ENCODE measurements at regions not wholly inside any gene's neighbourhood (a gene's known extent, or its start where the extent isn't known, plus 50 kb on each side); places are given as distances from the start of the nearest gene placed in this dataset.

- DNase-seq = no peak
Observed at GRCh38 chr2:8309131-8309530, 372.7 kb upstream of the ID2 start.

DNA sequence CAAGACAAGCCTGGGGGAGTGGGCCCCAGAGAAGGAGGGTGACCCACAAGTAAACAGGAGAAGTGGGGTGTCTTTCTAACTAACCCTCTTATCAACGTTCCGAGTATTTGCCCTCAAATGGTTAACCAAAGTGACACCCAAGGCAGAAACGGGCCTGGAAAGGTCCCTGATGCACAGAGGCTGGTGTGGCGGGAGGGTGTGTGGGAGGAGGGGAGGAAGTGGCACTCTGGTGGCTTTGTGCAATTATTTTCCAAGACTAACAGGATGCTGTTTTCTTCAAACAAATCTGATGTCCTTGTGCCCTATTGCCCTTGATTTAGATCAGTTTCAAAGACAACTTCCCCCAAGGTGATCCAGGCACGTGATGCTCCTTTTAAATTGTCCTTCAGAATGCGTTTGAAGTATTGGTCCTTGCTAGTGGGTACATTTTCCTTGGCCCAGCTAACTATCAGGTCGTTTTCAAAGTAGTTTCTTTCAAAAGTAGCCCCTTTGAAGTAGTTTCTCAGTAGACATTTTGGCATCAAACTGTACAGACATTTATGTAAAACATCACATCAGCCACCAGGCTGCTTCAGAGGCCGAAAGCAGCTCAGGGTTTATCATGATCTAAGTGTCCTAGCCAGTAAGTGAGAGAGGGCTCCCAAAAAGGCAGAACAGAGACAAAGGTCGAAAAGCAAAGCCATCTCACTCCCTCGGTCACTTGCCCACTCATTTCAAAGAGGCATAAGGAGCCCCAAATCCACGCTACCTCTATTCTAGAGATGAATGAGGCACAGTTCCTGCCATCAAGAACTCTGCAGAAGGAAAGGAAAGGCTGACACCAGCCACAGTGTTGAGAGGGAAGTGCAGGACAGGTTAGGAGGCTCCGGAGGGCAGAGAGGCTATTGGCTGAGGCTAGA, 371.1 kb upstream of the ID2 start:
- no peak for DNase-seq

GRCh38 chr2:8312221-8312620, 369.6 kb upstream of the ID2 start:
- DNase-seq = no peak

GRCh38 chr2:8312861-8313830, 368.7 kb upstream of the ID2 start:
- DNase-seq = no peak

GRCh38 chr2:8314063-8314462, 367.8 kb upstream of the ID2 start:
- DNase-seq = no peak

GRCh38 chr2:8315531-8316165, 366.2 kb upstream of the ID2 start:
- DNase-seq = no peak

- no peak for DNase-seq
Observed at GRCh38 chr2:8316356-8316755, 365.5 kb upstream of the ID2 start.

- no peak for DNase-seq
Observed at GRCh38 chr2:8317418-8317817, 364.4 kb upstream of the ID2 start.

GRCh38 chr2:8319219-8319618, 362.6 kb upstream of the ID2 start:
- DNase-seq = no peak

- no peak for DNase-seq
Observed at GRCh38 chr2:8320311-8321066, 361.4 kb upstream of the ID2 start.

- DNase-seq = no peak
Observed at GRCh38 chr2:8322634-8323033, 359.2 kb upstream of the ID2 start.

DNA sequence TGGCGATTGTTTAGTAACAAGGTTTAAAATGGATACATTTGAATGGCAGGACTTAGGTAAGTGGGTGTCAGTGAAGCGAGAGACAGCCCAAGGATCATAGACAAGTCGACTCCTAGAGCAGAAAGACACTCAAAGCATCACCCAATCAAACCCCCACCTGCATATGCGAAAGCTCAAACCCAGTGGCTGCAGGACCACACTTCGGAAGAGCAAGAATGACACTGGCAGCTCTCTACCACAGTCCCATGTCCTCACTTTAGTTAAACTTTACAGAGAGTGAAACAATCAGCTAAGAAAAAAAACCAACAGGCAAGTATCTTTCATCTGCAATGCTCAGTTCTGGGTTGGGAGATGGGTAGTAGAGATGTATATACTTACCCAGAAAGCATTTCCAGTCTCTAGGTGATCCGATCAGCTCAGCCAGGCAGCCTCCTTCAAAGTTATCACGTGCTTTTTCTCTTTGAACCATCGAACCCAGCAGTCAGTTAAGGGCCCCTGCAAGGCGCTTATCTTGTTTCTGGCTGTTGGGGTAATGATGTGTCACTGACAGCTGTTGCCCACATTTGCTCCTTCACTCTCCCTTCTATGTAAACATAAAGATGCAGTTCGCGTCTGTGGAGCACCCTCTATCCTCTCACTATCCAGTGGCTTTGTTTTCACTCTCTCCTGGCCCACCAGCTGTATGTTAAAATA, 357.5 kb upstream of the ID2 start:
- peak; percentile 51 to 56 for DNase-seq

DNA sequence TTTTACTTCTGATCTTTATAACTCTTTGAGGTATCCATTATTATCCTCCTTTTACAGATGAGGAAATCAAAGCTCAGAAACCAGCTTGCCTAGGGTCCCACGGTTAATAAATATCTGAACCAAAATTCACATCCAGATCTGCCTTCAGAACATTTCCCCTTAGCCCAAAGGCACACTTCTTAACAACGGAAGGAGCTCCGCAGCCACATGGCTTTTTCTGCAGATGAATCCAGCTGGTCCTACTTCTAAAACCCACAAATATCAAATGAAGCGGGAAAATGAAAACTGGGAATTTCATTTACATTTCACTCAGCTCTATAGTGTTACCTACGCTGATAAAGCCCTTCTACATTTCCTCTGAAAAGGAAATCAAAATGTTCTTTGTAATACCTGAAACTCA, 357.0 kb upstream of the ID2 start:
- DNase-seq = no peak

- no peak for DNase-seq
Observed at GRCh38 chr2:8327371-8328100, 354.3 kb upstream of the ID2 start.

DNA sequence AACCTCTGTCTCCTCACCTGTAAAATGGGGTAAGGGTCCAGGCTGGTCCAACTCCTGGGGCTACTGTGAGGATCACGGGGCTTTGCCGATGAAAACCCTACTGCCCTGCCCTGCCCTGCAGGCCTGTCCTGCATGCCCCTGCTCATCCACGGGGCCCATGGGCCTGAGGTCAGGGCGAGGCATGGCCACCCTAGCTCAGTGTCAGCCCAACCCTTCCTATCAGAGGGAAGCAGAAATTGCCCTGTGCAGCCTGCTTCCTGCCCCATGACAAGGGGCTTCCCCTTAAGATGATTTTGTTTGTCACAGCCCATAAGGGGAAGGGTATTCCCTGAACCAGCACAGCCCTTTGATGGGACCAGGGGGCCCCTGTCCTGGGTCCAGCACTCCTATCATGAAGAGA, 353.6 kb upstream of the ID2 start:
- no peak for DNase-seq

DNA sequence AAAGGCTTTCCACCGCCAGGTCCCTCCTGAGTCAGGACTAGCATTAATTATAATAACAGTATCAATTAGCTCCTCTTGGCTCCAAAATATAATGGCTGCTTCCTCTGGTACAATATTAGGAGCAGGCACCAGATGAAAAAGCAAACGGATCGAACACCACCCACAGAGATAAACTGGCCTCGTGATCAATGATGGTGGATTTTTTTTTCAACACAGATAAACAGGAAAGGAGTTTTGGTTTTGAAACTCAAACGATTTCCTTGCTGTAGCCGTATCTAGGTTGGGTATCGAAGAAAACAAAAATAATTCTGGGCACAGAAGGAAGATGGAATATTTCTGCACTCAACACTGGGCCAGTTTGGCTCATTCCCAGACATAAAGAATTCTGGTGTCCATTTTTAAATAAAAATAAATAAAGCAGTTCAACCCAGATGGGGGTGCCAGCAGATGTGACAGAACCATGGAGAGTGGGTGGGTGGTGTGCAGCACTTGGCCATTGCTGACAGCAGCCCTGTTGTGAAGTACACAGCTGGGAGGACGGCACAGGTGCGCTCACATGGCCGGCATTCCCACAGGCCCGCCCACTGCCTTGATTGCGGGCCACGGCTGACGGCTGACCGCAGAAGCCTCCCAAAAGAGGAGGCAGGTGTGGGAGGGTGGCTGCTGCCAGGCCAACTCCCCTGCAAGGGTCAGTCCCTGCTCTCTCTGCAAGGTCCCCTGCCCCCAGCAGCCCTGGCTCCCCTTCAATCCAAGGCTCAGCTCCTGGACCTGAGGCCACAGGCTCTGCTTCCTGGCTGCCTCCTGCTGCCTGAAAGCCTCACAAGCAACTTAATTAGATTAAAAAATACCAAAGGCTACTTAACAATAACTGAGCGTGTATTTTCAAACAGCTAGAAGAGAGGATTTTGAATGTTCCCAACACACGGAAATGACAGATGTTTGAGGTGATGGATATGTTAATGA, 351.9 kb upstream of the ID2 start:
- no peak for DNase-seq

GRCh38 chr2:8331068-8331467, 350.8 kb upstream of the ID2 start:
- peak in 1 of 2 experiments; percentile 5 for DNase-seq

- DNase-seq = no peak
Observed at GRCh38 chr2:8332646-8333045, 349.2 kb upstream of the ID2 start.

DNA sequence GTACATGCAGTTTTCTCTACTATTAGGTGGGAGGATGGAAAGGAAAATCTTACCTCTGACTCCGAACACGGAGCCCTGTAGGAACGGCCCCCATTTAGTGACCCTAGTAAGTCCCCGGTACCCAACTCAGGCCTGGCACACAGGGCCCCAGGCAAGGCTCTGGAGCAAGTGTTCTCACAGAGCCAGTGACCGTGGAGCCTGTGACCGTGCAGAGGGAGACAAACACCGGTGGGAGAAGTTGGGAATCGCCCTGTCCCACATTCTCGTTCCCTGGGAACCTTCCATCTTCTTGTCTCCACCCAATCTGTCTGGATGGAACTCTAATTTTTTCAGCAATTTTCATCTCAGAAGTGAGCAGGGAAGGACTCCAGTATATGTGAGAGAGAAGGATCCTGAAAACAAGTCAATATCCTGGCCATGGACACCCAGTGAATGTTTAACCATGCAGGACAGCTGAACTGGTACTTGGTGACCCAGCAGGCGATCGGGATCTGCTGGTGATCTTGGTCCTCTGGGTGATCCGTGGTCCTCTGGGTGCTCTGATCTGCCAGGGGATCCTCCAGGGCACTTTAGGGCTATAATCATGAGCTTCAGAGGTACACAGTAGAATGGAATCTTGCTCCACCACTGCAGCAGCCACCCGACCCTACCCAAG, 348.6 kb upstream of the ID2 start:
- no peak for DNase-seq
